A673 (cell line): ENCODE measurements at regions not wholly inside any gene's neighbourhood (a gene's known extent, or its start where the extent isn't known, plus 50 kb on each side); places are given as distances from the start of the nearest gene placed in this dataset.

Experiments
- BruUV-seq: library from RNA; stranded (reverse); fragments of 400-500 nt; replicated peaks from 2 replicates; lab custom pipeline; 2021; lab: Mats Ljungman, UMichigan
- CTCF ChIA-PET: fragments of 300-600 bp; sonication (Branson Sonifier 250); formaldehyde crosslinking; loops from one replicate; lab custom pipeline; 2022; ENCODE audit warnings: antibody characterized with exemption; lab: Charles Lee
- POLR2A ChIA-PET: fragments of 300-600 bp; sonication (Branson Sonifier 250); formaldehyde crosslinking; loops from one replicate; lab custom pipeline; 2022; ENCODE audit warnings: antibody characterized with exemption; ENCODE audit not compliant: low non-redundant PET; lab: Charles Lee
- DNase-seq: peaks from one replicate; pipeline ENCODE4 v3.0.0-alpha.2; 2015; ENCODE audit warnings: low spot score
- H3K27ac ChIP-seq: fragments of 200-600 bp; sonication (generic); 2 replicates; pipeline ENCODE4 v1.5.1; 2016; ENCODE audit warnings: mixed run types, low read depth, mild to moderate bottlenecking, mixed read lengths, antibody characterized with exemption, low read length; ENCODE audit not compliant: poor library complexity, severe bottlenecking
- H3K27me3 ChIP-seq: fragments of 200-600 bp; sonication (generic); replicated peaks from 2 replicates; pipeline ENCODE4 v1.6.1; 2017; ENCODE audit warnings: mixed run types, low read depth, mild to moderate bottlenecking, mixed read lengths, antibody characterized with exemption, low read length; ENCODE audit not compliant: insufficient read depth, poor library complexity
- H3K36me3 ChIP-seq: fragments of 200-600 bp; sonication (generic); 2 replicates; pipeline ENCODE4 v1.6.1; 2016; ENCODE audit warnings: mixed run types, mild to moderate bottlenecking, mixed read lengths, antibody characterized with exemption, low read length; ENCODE audit not compliant: insufficient read depth, poor library complexity, severe bottlenecking
- H3K4me1 ChIP-seq: fragments of 200-600 bp; sonication (generic); 2 replicates; pipeline ENCODE4 v1.6.1; 2017; ENCODE audit warnings: mixed run types, mild to moderate bottlenecking, mixed read lengths, antibody characterized with exemption, low read length; ENCODE audit not compliant: insufficient read depth, poor library complexity, severe bottlenecking
- H3K4me3 ChIP-seq: fragments of 200-600 bp; sonication (generic); 2 replicates; pipeline ENCODE4 v1.5.1; 2016; ENCODE audit warnings: low read depth, mixed run types, mild to moderate bottlenecking, mixed read lengths, low read length; ENCODE audit not compliant: poor library complexity, severe bottlenecking
- H3K9me3 ChIP-seq: fragments of 200-600 bp; sonication (generic); 2 replicates; pipeline ENCODE4 v1.6.1; 2016; ENCODE audit warnings: mixed run types, low read depth, mild to moderate bottlenecking, mixed read lengths, antibody characterized with exemption, low read length; ENCODE audit not compliant: poor library complexity, severe bottlenecking
- EZH2 ChIP-seq: fragments of 200-600 bp; sonication (generic); IDR thresholded peaks from 2 replicates; pipeline ENCODE4 v1.6.1; 2017; ENCODE audit warnings: borderline replicate concordance, low read depth, mild to moderate bottlenecking, mixed read lengths, antibody characterized with exemption, low read length; ENCODE audit not compliant: poor library complexity, severe bottlenecking
- intact Hi-C: fragments of 100-400 bp; cut with micrococcal nuclease; formaldehyde crosslinking; loops from one replicate; pipeline ENCODE4 v1.10.0; 2022; ENCODE audit not compliant: unreplicated experiment
- TF ChIP-seq, protein P1 (sequence below): fragments of 300-800, 200-600 bp; sonication (generic); conservative IDR thresholded peaks from 2 replicates; pipeline ENCODE4 v1.5.1; 2017; ENCODE audit warnings: low read depth, mild to moderate bottlenecking, antibody characterized with exemption, low read length, moderate library complexity, mixed read lengths

DNA sequence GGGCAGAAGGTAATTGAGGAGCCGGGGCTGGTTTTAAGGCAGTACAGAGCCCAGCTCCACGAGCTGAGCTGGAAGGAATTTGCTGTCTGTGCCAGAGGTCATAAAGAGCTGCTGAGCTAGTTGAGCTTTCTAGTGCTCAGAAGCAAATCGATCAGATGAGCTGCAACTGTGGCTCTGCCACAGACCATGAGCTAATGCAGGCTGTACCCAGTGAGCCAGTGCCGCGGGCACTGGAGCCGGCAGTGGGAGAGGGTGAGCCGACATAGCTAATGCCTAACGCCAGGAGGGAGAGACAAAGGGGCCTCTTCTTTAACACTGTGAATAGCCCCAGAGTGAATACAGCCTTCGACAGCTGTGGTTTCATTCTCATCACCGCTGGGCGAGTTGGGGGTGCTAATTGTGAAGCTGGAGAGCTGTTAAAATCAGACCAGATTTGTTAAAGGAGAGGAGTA lies 410.1 kb upstream of the TCF4 start:
- no peaks in the 10 kb centered on the region for H3K9me3 ChIP-seq
- no peaks in the 10 kb centered on the region for H3K36me3 ChIP-seq
- intact Hi-C loops: no loop called here
- peak; percentile 4 for DNase-seq
- no peak overlapping the region for H3K27ac ChIP-seq
- TF ChIP-seq EZH2: no peak
- TF ChIP-seq, protein P1, sequence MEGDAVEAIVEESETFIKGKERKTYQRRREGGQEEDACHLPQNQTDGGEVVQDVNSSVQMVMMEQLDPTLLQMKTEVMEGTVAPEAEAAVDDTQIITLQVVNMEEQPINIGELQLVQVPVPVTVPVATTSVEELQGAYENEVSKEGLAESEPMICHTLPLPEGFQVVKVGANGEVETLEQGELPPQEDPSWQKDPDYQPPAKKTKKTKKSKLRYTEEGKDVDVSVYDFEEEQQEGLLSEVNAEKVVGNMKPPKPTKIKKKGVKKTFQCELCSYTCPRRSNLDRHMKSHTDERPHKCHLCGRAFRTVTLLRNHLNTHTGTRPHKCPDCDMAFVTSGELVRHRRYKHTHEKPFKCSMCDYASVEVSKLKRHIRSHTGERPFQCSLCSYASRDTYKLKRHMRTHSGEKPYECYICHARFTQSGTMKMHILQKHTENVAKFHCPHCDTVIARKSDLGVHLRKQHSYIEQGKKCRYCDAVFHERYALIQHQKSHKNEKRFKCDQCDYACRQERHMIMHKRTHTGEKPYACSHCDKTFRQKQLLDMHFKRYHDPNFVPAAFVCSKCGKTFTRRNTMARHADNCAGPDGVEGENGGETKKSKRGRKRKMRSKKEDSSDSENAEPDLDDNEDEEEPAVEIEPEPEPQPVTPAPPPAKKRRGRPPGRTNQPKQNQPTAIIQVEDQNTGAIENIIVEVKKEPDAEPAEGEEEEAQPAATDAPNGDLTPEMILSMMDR: no peak
- no TSS peak for BruUV-seq
- no peaks in the 10 kb centered on the region for H3K4me1 ChIP-seq
- POLR2A ChIA-PET: no interaction called here
- no peaks in the 10 kb centered on the region for H3K27me3 ChIP-seq
- CTCF ChIA-PET: no interaction called here
- no peak overlapping the region for H3K4me3 ChIP-seq

DNA sequence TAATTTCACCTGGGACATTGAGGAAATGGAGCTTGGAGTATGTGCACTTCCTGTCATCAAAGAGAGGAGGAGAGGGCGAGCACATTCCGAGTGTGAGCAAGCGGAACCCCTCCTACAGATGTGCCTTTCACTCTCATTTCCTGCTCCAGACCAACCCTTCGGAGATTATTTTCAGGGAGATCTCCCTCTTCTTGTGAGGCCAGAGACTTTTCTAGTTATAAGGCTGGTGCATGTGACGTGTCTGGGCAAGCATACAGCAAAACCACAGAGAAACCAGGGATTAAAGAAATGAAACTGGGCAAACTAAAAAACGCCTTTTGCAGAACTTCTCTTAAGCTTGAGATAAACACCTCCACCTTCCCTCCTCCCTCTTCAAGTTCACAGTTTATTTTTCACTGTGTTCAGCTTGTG lies 409.2 kb upstream of the TCF4 start:
- Histone ChIP-seq H3K36me3 (no peaks in the 10 kb centered on the region), H3K9me3 (no peaks in the 10 kb centered on the region), H3K27ac (no peak overlapping the region), H3K4me3 (no peak overlapping the region), H3K4me1 (no peaks in the 10 kb centered on the region), H3K27me3 (no peaks in the 10 kb centered on the region)
- TF ChIP-seq EZH2: no peak
- TF ChIP-seq, protein P1: no peak
- ChIA-PET CTCF (no interaction called here), POLR2A (no interaction called here)
- intact Hi-C loops: no loop called here
- peak; percentile 11 for DNase-seq
- no TSS peak for BruUV-seq

DNA sequence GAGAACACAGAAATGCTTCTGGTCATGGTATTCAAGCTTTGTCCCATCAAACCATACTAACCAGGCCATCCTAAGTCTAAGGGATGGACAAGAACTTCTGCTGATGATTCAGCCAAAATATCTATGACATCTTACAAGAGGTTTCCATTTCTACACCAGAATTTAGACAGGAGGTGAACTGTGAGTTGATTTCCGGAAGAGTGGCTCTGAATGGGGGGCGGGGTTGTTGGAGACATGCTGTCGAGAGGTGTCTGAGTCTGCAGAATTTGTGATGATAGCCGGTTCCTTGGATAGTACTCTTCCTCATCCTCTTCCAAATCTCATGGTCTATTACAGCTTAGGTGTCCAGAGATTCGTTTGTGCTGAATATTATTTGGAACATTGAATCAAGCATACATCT lies 408.7 kb upstream of the TCF4 start:
- no peaks in the 10 kb centered on the region for H3K4me1 ChIP-seq
- CTCF ChIA-PET: no interaction called here
- no peak for DNase-seq
- POLR2A ChIA-PET: no interaction called here
- no peak overlapping the region for H3K27ac ChIP-seq
- H3K27me3 ChIP-seq: no peaks in the 10 kb centered on the region
- no peak overlapping the region for H3K4me3 ChIP-seq
- TF ChIP-seq EZH2: no peak
- TF ChIP-seq, protein P1: no peak
- no peaks in the 10 kb centered on the region for H3K9me3 ChIP-seq
- no TSS peak for BruUV-seq
- H3K36me3 ChIP-seq: no peaks in the 10 kb centered on the region
- intact Hi-C loops: no loop called here
